SK-N-SH (cell line): ENCODE measurements at regions not wholly inside any gene's neighbourhood (a gene's known extent, or its start where the extent isn't known, plus 50 kb on each side); places are given as distances from the start of the nearest gene placed in this dataset.

Source experiments
- CTCF ChIA-PET: fragments of 300-600, 350-600 bp; formaldehyde crosslinking; extraction: SDS; loops from one replicate; lab custom pipeline; 2021; lab: Yijun Ruan, JAX
- POLR2A ChIA-PET: fragments of 350-600 bp; sonication (Branson Sonifier 250); formaldehyde crosslinking; extraction: SDS; loops from one replicate; lab custom pipeline; 2020; ENCODE audit warnings: antibody characterized with exemption, inconsistent platforms; lab: Yijun Ruan, JAX
- DNase-seq: peaks from one replicate; pipeline ENCODE4 v3.0.0; 2012
- H2AFZ ChIP-seq: fragments of 200-600 bp; sonication (generic); 2 replicates; pipeline ENCODE4 v1.8.1; 2016; ENCODE audit warnings: antibody characterized with exemption, mild to moderate bottlenecking, low read depth
- H3F3A ChIP-seq: fragments of 200-600 bp; sonication (generic); replicated peaks from 2 replicates; pipeline ENCODE3; 2016; ENCODE audit warnings: antibody characterized with exemption, mild to moderate bottlenecking; ENCODE audit not compliant: insufficient read depth
- H3K27ac ChIP-seq, 2 experiments: fragments of 200-500 bp in 1 of 2; fragments of 200-600 bp in 1 of 2; sonication (Bioruptor generic) in 1 of 2; sonication (generic), shearing (Covaris generic) in 1 of 2; 2 replicates each; pipeline versions ENCODE4 v1.5.1 to v1.6.1; 2014 to 2016; ENCODE audit warnings: low read depth in 2 of 2, inconsistent platforms in 1 of 2, low read length in 1 of 2, mild to moderate bottlenecking in 1 of 2, mixed read lengths in 1 of 2
- H3K27me3 ChIP-seq: fragments of 200-600 bp; sonication (generic), shearing (Covaris generic); 2 replicates; pipeline ENCODE4 v1.6.1; 2016; ENCODE audit warnings: mixed run types; ENCODE audit not compliant: insufficient read depth
- H3K36me3 ChIP-seq, 2 experiments: fragments of 200-500 bp in 1 of 2; fragments of 200-600 bp in 1 of 2; sonication (Bioruptor generic) in 1 of 2; sonication (generic) in 1 of 2; replicated peaks in 1 of 2; 2 replicates each; pipeline versions ENCODE3 to v1.5.1; 2014 to 2016; ENCODE audit warnings: low read length in 1 of 2, mild to moderate bottlenecking in 1 of 2; ENCODE audit not compliant: insufficient read depth in 2 of 2, control insufficient read depth in 1 of 2
- H3K4me1 ChIP-seq, 2 experiments: fragments of 200-500 bp in 1 of 2; fragments of 200-600 bp in 1 of 2; sonication (Bioruptor generic) in 1 of 2; sonication (generic), shearing (Covaris generic) in 1 of 2; 2 replicates each; pipeline versions ENCODE4 v1.5.1 to v1.6.1; 2014 to 2016; ENCODE audit warnings: low read depth in 1 of 2, low read length in 1 of 2, mixed run types in 1 of 2; ENCODE audit not compliant: insufficient read depth in 2 of 2, control insufficient read depth in 1 of 2
- H3K4me2 ChIP-seq: fragments of 200-600 bp; sonication (generic), shearing (Covaris generic); 2 replicates; pipeline ENCODE4 v1.6.1; 2017; ENCODE audit warnings: mixed run types
- H3K4me3 ChIP-seq, 2 experiments: fragments of 200-500 bp in 1 of 2; fragments of 200-600 bp in 1 of 2; sonication (Bioruptor generic) in 1 of 2; sonication (generic), shearing (Covaris generic) in 1 of 2; 2 replicates each; pipeline versions ENCODE4 v1.5.1 to v1.8.1; 2014 to 2016; ENCODE audit warnings: low read depth in 2 of 2, inconsistent platforms in 1 of 2, low read length in 1 of 2, mild to moderate bottlenecking in 1 of 2, mixed read lengths in 1 of 2, moderate library complexity in 1 of 2
- H3K79me2 ChIP-seq: fragments of 200-600 bp; sonication (generic); 2 replicates; pipeline ENCODE4 v1.8.1; 2017; ENCODE audit warnings: mild to moderate bottlenecking; ENCODE audit not compliant: insufficient read depth
- H3K9ac ChIP-seq: fragments of 200-600 bp; sonication (generic); 2 replicates; pipeline ENCODE4 v1.6.1; 2017; ENCODE audit warnings: mixed run types
- H3K9me2 ChIP-seq: fragments of 200-600 bp; sonication (generic); 2 replicates; pipeline ENCODE4 v1.6.1; 2017; ENCODE audit warnings: mixed run types
- H3K9me3 ChIP-seq: fragments of 200-600 bp; sonication (generic); 2 replicates; pipeline ENCODE4 v1.6.1; 2017; ENCODE audit warnings: mixed run types, mild to moderate bottlenecking, moderate library complexity
- H4K20me1 ChIP-seq: fragments of 200-600 bp; sonication (generic); 2 replicates; pipeline ENCODE4 v1.6.1; 2017; ENCODE audit warnings: mild to moderate bottlenecking, mixed run types; ENCODE audit not compliant: insufficient read depth
- CHD2 ChIP-seq: fragments of 150-350 bp; IDR thresholded peaks from 2 replicates; pipeline ENCODE4 v1.6.1; 2018; ENCODE audit warnings: low read length; ENCODE audit not compliant: partially characterized antibody
- ELF1 ChIP-seq: IDR thresholded peaks from 2 replicates; pipeline ENCODE4 v1.4.0; 2012
- EP300 ChIP-seq, 2 experiments: IDR thresholded peaks; 2 replicates each; pipeline versions ENCODE4 v1.4.0 to v1.6.1; 2012; ENCODE audit warnings: borderline replicate concordance in 1 of 2, low read depth in 1 of 2, low read length in 1 of 2
- FOSL2 ChIP-seq: IDR thresholded peaks from 2 replicates; pipeline ENCODE4 v1.4.0; 2012; ENCODE audit warnings: low read depth, mild to moderate bottlenecking, moderate library complexity, borderline replicate concordance
- IRF3 ChIP-seq: fragments of 150-350 bp; IDR thresholded peaks from 2 replicates; pipeline ENCODE4 v1.6.1; 2016; ENCODE audit warnings: mild to moderate bottlenecking, low read depth, low read length
- MAX ChIP-seq: IDR thresholded peaks from 2 replicates; pipeline ENCODE4 v1.4.0; 2012; ENCODE audit warnings: low read depth
- MEF2A ChIP-seq: IDR thresholded peaks from 2 replicates; pipeline ENCODE4 v1.4.0; 2012; ENCODE audit warnings: low read depth, borderline replicate concordance
- MXI1 ChIP-seq: IDR thresholded peaks from 2 replicates; pipeline ENCODE4 v1.6.1; 2012; ENCODE audit warnings: mild to moderate bottlenecking, low read depth, low read length, improper control_type of control experiment
- NFIC ChIP-seq: IDR thresholded peaks from 2 replicates; pipeline ENCODE4 v1.4.0; 2012; ENCODE audit warnings: borderline replicate concordance
- RAD21 ChIP-seq: IDR thresholded peaks from 2 replicates; pipeline ENCODE4 v1.6.1; 2012; ENCODE audit warnings: mild to moderate bottlenecking, low read length
- RCOR1 ChIP-seq: fragments of 150-350 bp; IDR thresholded peaks from 2 replicates; pipeline ENCODE4 v1.6.1; 2017; ENCODE audit warnings: antibody characterized with exemption, low read length
- REST ChIP-seq: IDR thresholded peaks from 2 replicates; pipeline ENCODE4 v1.6.1; 2012; ENCODE audit warnings: mild to moderate bottlenecking, low read depth, low read length, moderate library complexity
- RFX5 ChIP-seq: IDR thresholded peaks from 2 replicates; pipeline ENCODE4 v1.6.1; 2012; ENCODE audit warnings: mild to moderate bottlenecking, improper control_type of control experiment, low read length
- SIN3A ChIP-seq: IDR thresholded peaks from 2 replicates; pipeline ENCODE4 v1.6.1; 2012; ENCODE audit warnings: low read depth, mild to moderate bottlenecking, low read length, moderate library complexity, borderline replicate concordance
- TAF1 ChIP-seq: IDR thresholded peaks from 2 replicates; pipeline ENCODE4 v1.6.1; 2012; ENCODE audit warnings: low read depth, mild to moderate bottlenecking, low read length, moderate library complexity, borderline replicate concordance
- TCF12 ChIP-seq: IDR thresholded peaks from 2 replicates; pipeline ENCODE4 v1.4.0; 2012
- TEAD4 ChIP-seq: IDR thresholded peaks from 2 replicates; pipeline ENCODE4 v1.4.0; 2012; ENCODE audit warnings: mild to moderate bottlenecking, borderline replicate concordance; ENCODE audit not compliant: insufficient read depth
- USF1 ChIP-seq: IDR thresholded peaks from 2 replicates; pipeline ENCODE4 v1.4.0; 2012; ENCODE audit warnings: low read depth, borderline replicate concordance
- YY1 ChIP-seq: IDR thresholded peaks from 2 replicates; pipeline ENCODE4 v1.4.0; 2012; ENCODE audit warnings: low read depth, mild to moderate bottlenecking
- ZBTB33 ChIP-seq: IDR thresholded peaks from 2 replicates; pipeline ENCODE4 v1.4.0; 2012; ENCODE audit warnings: low read depth, borderline replicate concordance
- WGBS: methylation state at CpG from one replicate; pipeline ENCODE4 v1.1.6; 2017; ENCODE audit warnings: low lambda C conversion rate; 5-methylcytosine and 5-hydroxymethylcytosine counted together

- H3F3A ChIP-seq, result no peaks in the 10 kb centered on the region
- TF ChIP-seq RCOR1 (no peak), ZBTB33 (no peak), TAF1 (no peak)
- H3K4me1 ChIP-seq, result no peaks in the 10 kb centered on the region
- H2AFZ ChIP-seq, result no peak overlapping the region
- H3K9me2 ChIP-seq, result no peaks in the 10 kb centered on the region
- H3K4me3 ChIP-seq, result no peak overlapping the region
- ChIA-PET CTCF (no interaction called here), POLR2A (no interaction called here)
- H3K4me2 ChIP-seq, result no peak overlapping the region
- DNase-seq, result no peak
- WGBS, result 21% methylated on average over 4 of the region's 4 CpGs
- H3K9me3 ChIP-seq, result no peaks in the 10 kb centered on the region
- no peaks in the 10 kb centered on the region for H3K27me3 ChIP-seq
- H3K36me3 ChIP-seq, result no peaks in the 10 kb centered on the region
- H4K20me1 ChIP-seq, result no peaks in the 10 kb centered on the region
- no peak overlapping the region for H3K27ac ChIP-seq
- no peak overlapping the region for H3K9ac ChIP-seq
- no peaks in the 10 kb centered on the region for H3K79me2 ChIP-seq
Observed at GRCh38 chr10:112004075-112004474, 179.5 kb downstream of the GPAM start.

- Histone ChIP-seq H3K9ac (no peak overlapping the region), H3K9me2 (no peaks in the 10 kb centered on the region), H2AFZ (no peak overlapping the region), H4K20me1 (no peaks in the 10 kb centered on the region), H3K27me3 (no peaks in the 10 kb centered on the region), H3F3A (no peaks in the 10 kb centered on the region), H3K79me2 (no peaks in the 10 kb centered on the region), H3K4me3 (no peak overlapping the region), H3K4me2 (no peak overlapping the region), H3K9me3 (no peaks in the 10 kb centered on the region), H3K4me1 (no peaks in the 10 kb centered on the region), H3K27ac (no peak overlapping the region), H3K36me3 (no peaks in the 10 kb centered on the region)
- WGBS, result 43% methylated on average over 3 of the region's 3 CpGs
- ChIA-PET CTCF (interaction anchor here (1.2 kb wide), 1 partner anchor 93 kb away, joined by 3 read pairs; no protein-coding TSS in a partner anchor), POLR2A (no interaction called here)
- DNase-seq, result no peak
- TF ChIP-seq FOSL2 (no peak), RAD21 (no peak), SIN3A (no peak), USF1 (no peak), IRF3 (no peak), TEAD4 (no peak), TCF12 (no peak), MXI1 (no peak), MAX (no peak), RFX5 (no peak), REST (no peak), NFIC (no peak), MEF2A (no peak), CHD2 (no peak), ELF1 (no peak), EP300 (IDR thresholded peaks at IDR 0.05; ENCODE audit: borderline replicate concordance in 1 of 2, low read depth in 1 of 2, low read length in 1 of 2) (no peak), YY1 (no peak)
Observed at GRCh38 chr10:112005044-112005443, 178.5 kb downstream of the GPAM start.
